HG02970 (cell line): ENCODE measurements at regions not wholly inside any gene's neighbourhood (a gene's known extent, or its start where the extent isn't known, plus 50 kb on each side); places are given as distances from the start of the nearest gene placed in this dataset.
"Not testable (repeated sequence)": the region's sequence is repeated elsewhere in the genome, so short reads cannot be mapped to it uniquely, and the experiment has no call there.

Source experiments
- ATAC-seq: cut with Tn5 transposase; IDR thresholded peaks from one replicate; pipeline ENCODE4 v1.9.1; 2021; ENCODE audit warnings: mild to moderate bottlenecking, moderate library complexity, moderate number of reproducible peaks; ENCODE audit not compliant: unreplicated experiment, low FRiP score

- ATAC-seq, result not testable (repeated sequence)
Observed at GRCh38 chr4:3380336-3380735, 61.4 kb upstream of the HGFAC start.

GRCh38 chr4:3381208-3381607, 60.6 kb upstream of the HGFAC start:
- ATAC-seq, result not testable (repeated sequence)

- ATAC-seq, result no peak
Observed at GRCh38 chr4:3382251-3382650, 59.5 kb upstream of the HGFAC start.

DNA sequence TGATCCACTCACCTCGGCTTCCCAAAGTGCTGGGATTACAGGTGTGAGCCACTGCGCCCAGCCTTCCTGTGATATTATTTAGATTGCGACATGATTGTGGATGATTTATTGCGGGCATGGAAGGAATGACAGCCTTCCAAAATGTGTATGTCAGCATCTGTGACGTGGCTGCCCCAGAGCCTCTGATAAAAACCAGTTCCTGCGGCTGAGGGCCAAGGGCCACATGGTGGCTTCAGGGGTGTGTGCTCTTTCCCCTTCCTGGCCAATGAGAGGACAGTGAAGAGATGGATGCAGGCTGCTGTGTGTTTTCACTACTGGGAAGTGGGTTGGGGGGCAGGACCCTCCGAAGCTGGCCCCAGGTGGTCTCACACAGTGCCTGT, 57.4 kb upstream of the HGFAC start:
- ATAC-seq, result no peak

- ATAC-seq, result no peak
Observed at GRCh38 chr4:3384771-3385710, 56.7 kb upstream of the HGFAC start.

DNA sequence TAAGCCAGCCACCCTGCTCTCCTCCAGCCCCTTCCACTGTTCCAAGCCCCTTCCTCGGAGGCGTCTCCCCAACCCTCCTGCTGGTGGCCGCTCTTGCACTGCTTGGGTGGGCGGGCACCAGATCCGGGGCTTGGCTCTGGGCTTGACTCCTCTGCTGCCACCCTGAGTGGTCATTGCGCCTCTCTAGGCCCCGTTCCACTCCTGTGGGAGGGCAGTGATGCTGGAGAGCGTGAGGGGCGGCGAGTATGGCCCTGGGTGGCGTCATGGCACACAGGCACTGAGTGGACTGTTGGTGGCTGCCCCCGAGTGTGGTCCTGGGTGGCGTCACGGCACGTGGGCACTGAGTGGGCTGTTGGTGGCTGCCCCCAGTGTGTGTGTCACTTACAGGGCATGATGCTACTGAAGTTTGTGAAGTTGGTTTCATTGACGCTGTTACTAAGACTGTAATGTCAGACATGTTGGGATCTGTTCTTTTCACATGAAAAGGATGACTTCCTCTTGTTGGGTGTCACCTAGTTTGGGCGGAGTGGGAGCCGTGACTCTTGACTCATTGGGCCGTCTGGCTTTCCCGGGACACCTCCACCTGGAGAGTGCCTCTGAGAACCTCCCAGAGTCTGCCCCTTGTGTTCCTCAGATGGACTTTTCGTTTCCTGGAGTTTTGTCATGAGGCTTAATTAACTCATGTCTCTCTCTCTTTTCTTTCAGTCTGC, 55.9 kb upstream of the HGFAC start:
- ATAC-seq, result no peak

- no peak for ATAC-seq
Observed at GRCh38 chr4:3386526-3386925, 55.2 kb upstream of the HGFAC start.

- ATAC-seq, result no peak
Observed at GRCh38 chr4:3387154-3387942, 54.4 kb upstream of the HGFAC start.

- ATAC-seq, result no peak
Observed at GRCh38 chr4:3387943-3388361, 53.8 kb upstream of the HGFAC start.

DNA sequence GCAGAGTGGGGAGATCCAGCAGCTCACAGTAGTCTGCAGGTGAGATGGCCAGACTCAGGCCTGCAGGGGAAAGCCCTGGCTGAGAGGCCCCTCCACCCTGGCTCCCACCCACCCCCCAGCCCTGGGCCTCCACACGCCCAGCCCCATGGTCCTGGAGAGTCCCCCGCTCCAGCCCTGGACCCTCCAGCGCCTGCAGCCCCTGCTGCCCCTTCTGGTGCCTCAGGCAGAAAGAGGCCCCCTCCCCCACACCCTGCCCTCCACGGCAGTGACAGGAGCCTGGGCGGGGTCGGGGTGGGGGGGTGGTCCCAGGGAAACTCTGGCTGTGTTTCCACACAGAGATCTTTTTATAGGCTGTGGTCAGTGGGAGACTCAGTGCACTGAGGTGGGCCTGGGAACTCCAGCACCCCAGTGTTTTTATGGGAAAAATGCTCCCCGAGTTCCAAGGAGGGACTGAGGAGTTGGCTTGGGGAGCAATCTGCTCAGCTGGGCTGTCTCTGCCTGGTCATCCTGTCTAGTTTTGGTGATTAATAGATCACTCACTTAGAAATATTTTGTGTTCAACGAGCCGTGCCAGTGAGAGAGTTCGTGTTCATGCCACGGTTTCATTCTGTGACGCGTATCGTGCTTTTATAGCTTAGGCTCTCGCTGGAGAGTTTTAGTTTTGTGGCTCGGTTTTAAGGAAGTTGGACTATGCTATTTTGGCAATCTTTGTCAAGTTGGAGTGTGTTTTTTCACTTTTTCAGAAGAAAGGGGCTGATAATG, 53.1 kb upstream of the HGFAC start:
- peak; percentile 48 for ATAC-seq

- no peak for ATAC-seq
Observed at GRCh38 chr4:3389233-3390215, 52.2 kb upstream of the HGFAC start.

GRCh38 chr4:3390288-3390811, 51.4 kb upstream of the HGFAC start:
- no peak for ATAC-seq

DNA sequence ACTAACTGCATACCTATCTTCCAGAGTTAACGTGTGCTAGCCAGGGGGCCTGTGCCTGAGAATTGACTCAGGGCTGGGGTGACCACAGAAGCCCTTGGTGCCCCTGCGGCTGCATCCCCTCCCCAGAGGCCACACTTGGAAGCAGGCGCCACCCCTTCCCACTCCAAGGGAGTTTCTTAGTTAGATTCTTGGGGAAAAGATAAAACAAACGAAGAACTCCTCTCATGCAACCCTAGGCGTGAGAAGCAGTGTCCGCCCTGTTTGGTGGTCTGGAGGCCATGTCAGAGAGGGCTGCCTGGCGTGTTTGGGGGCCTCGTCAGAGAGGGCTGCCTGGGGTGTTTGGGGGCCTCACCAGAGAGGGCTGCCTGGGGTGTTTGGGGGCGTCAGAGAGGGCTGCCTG, 50.3 kb upstream of the HGFAC start:
- ATAC-seq, result no peak
